ENCODE measurements at regions not wholly inside any gene's neighbourhood (a gene's known extent, or its start where the extent isn't known, plus 50 kb on each side); places are given as distances from the start of the nearest gene placed in this dataset.

DNA sequence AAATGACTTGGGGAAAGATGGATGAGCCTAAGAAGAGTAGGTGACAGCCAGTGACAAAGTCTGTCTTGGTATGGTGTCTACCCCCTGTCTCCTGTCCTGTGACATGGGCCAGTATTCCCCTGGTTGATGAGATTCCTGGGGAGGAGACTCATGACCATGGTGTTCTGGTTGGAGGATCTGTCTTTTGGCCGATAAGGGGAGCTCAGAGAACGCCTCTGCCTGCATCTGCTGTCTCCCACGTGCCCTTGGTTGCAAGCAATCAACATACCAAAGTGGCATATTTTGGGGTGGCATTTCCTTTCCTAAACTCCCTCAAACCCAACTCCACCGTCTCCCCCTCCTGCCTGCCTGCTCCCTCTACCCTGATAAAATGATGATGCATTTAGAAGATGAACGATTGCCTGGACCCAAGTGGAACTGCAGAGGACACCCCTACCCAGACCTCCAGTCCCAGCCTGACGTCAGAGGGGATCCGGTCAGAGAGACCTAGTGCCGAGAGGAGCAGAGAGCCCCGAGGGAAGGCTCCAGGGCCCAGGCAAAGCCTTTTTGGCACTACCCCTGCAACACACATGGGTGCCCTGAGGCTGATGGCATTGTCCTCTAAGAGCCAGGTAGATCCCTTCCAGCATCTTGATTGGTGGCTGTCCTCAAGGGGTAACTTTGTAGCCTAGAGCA, 88.0 kb upstream of the KCNK12 start:
- Histone ChIP-seq H2BK15ac (ENCODE audit: low read length) (peak overlapping the region; percentile 76), H4K91ac (replicated peaks; ENCODE audit: insufficient read length, low read length) (peak overlapping the region; percentile 81), H3K27me3 (replicated peaks in 1 of 4; ENCODE audit: control insufficient read depth in 3 of 4, extremely low read depth in 1 of 4, insufficient read depth in 3 of 4, low read length in 3 of 4) (no peaks in the 10 kb centered on the region; a peak in 1 of 7 replicates), H2AK5ac (ENCODE audit: low read depth, low read length) (peak overlapping the region; percentile 85), H2BK12ac (ENCODE audit: low read depth, low read length) (peak overlapping the region; percentile 76; the same call in 1 of the 2 replicates), H3K4me1 (replicated peaks in 1 of 4; ENCODE audit: control insufficient read depth in 3 of 4, insufficient read depth in 4 of 4, low read length in 3 of 4) (peaks cover 11 to 30% (median 24%) of the 10 kb centered on the region in 4 experiments), H3K27ac (ENCODE audit: low read depth, low read length) (no peak overlapping the region), H3K4me3 (ENCODE audit: extremely low read depth in 1 of 4, insufficient read depth in 2 of 4, low read depth in 3 of 4, low read length in 4 of 4) (no peak overlapping the region), H3K36me3 (ENCODE audit: control insufficient read depth in 2 of 4, insufficient read depth in 4 of 4, low read length in 3 of 4) (no peaks in the 10 kb centered on the region), H2AFZ (ENCODE audit: low read length) (no peak overlapping the region), H2BK120ac (replicated peaks; ENCODE audit: low read depth, low read length) (peak overlapping the region; percentile 71), H4K5ac (ENCODE audit: insufficient read length, low read depth, low read length) (no peak overlapping the region), H3K23me2 (ENCODE audit: low read depth, low read length) (no peaks in the 10 kb centered on the region), H3K18ac (ENCODE audit: extremely low read depth, low read length) (peak overlapping the region; percentile 68), H3K56ac (replicated peaks; ENCODE audit: insufficient read length, low read depth, low read length) (no peak overlapping the region), H2BK5ac (ENCODE audit: low read depth, low read length) (0 out of 2 replicates have a peak overlapping the region, but pooled peaks have one; percentile 16), H3K4me2 (ENCODE audit: insufficient read depth in 1 of 2, low read depth in 2 of 2, low read length in 2 of 2) (no peak overlapping the region), H3K79me2 (ENCODE audit: control insufficient read depth in 1 of 2, insufficient read depth in 2 of 2, low read length in 2 of 2) (no peaks in the 10 kb centered on the region), H4K20me1 (replicated peaks in 1 of 2; ENCODE audit: control insufficient read depth in 1 of 2, insufficient read depth in 2 of 2, low read length in 2 of 2) (no peaks in the 10 kb centered on the region), H3K14ac (ENCODE audit: insufficient read length) (no peak overlapping the region), H3K4ac (replicated peaks; ENCODE audit: insufficient read length, low read depth, low read length) (no peak overlapping the region), H3K9me3 (ENCODE audit: insufficient read depth in 2 of 2, low read depth in 1 of 2, low read length in 1 of 2) (no peaks in the 10 kb centered on the region), H3K23ac (ENCODE audit: insufficient read length) (no peak overlapping the region), H3K79me1 (ENCODE audit: low read depth, low read length) (no peaks in the 10 kb centered on the region), H4K8ac (ENCODE audit: extremely low read depth, insufficient read depth, low read length) (no peak overlapping the region; the same call in 1 of the 2 replicates), H3K9ac (replicated peaks in 1 of 4; ENCODE audit: extremely low read depth in 1 of 4, low read depth in 3 of 4, low read length in 3 of 4) (no peak overlapping the region), H2BK20ac (ENCODE audit: low read length) (peak overlapping the region; percentile 89)
- CTCF ChIA-PET (ENCODE audit: partially characterized antibody): interaction anchor here (1.4 kb wide), 1 partner anchor 109 kb away, joined by 4 read pairs; no protein-coding TSS in a partner anchor
- FAIRE-seq: no peak
- POLR2A ChIA-PET (ENCODE audit: partially characterized antibody): no interaction called here
- TF ChIP-seq SAP30 (IDR thresholded peaks at IDR 0.05; ENCODE audit: insufficient read depth, insufficient replicate concordance, low read length) (no peak), RAD21 (IDR thresholded peaks at IDR 0.05 in 1 of 2, conservative IDR thresholded peaks at IDR 0.05 in 1 of 2; ENCODE audit: low read depth in 2 of 2, low read length in 2 of 2) (0 out of 4 replicates have a peak, but pooled peaks of 1 of the 2 experiments have one; percentile 1)
- WGBS, 2 experiments (ENCODE audit: extremely low coverage in 1 of 2, insufficient coverage in 1 of 2, insufficient read length in 1 of 2, insufficient replicate concordance in 2 of 2, low coverage in 1 of 2, low lambda C conversion rate in 2 of 2, missing lambda C conversion rate in 1 of 2): 80% methylated on average over 9 of the region's 9 CpGs; no CpG with 5 or more reads in 1 of the 2 experiments
- DNase-seq (ENCODE audit: low read depth in 1 of 2, low spot score in 2 of 2): no peak

All from H1 (cell line).